Testis (tissue), 2 donors: ENCODE measurements at regions not wholly inside any gene's neighbourhood (a gene's known extent, or its start where the extent isn't known, plus 50 kb on each side); places are given as distances from the start of the nearest gene placed in this dataset.

ENCODE experiments used
- CTCF ChIP-seq, 3 experiments: fragments of 450-650 bp in 2 of 3; fragments of 200-600 bp in 1 of 3; sonication (generic) in 1 of 3; IDR thresholded peaks; one replicate each; pipeline ENCODE4 v1.5.1; 2016 to 2019; ENCODE audit warnings: antibody characterized with exemption in 3 of 3, mild to moderate bottlenecking in 2 of 3, moderate library complexity in 1 of 3
- POLR2A ChIP-seq: fragments of 450-650 bp; IDR thresholded peaks from one replicate; pipeline ENCODE4 v1.6.1; 2017; ENCODE audit warnings: antibody characterized with exemption, mild to moderate bottlenecking, moderate library complexity

GRCh38 chr7:131931370-131931769, 374.9 kb upstream of the PODXL start:
- TF ChIP-seq CTCF (IDR thresholded peaks at IDR 0.05) (no peak), POLR2A (no peak)
